ENCODE measurements at regions not wholly inside any gene's neighbourhood (a gene's known extent, or its start where the extent isn't known, plus 50 kb on each side); places are given as distances from the start of the nearest gene placed in this dataset.

GRCh38 chr22:48244388-48245195, 1482.1 kb downstream of the TBC1D22A start:
- Mint-ChIP-seq H3K4me1 (no peaks in the 10 kb centered on the region), H3K36me3 (no peaks in the 10 kb centered on the region), H3K9me3 (peaks cover 0 to 5% (median 0%) of the 10 kb centered on the region in 7 donors), H3K27me3 (peaks cover 12% of the 10 kb centered on the region), H3K4me3 (no peak overlapping the region), H3K27ac (no peak overlapping the region)
- no peaks in the 10 kb centered on the region for H3K4me1 ChIP-seq (ENCODE audit: control insufficient read depth, insufficient read depth, low read length, poor library complexity, severe bottlenecking)
- H3K4me3 ChIP-seq (ENCODE audit: low read depth, low read length): no peak overlapping the region
- no peaks in the 10 kb centered on the region for H3K36me3 ChIP-seq (ENCODE audit: control insufficient read depth, insufficient read depth, low read length)
- DNase-seq (no peak), ATAC-seq (ENCODE audit: low read depth in 2 of 2) (no peak)
- H3K9me3 ChIP-seq (ENCODE audit: control insufficient read depth in 2 of 2, low read length in 2 of 2): no peaks in the 10 kb centered on the region
- H3K27ac ChIP-seq (ENCODE audit: insufficient read depth, low read length, poor library complexity, severe bottlenecking): no peak overlapping the region
- no peaks in the 10 kb centered on the region for H3K27me3 ChIP-seq (ENCODE audit: control insufficient read depth, insufficient read depth, low read length)

- H3K36me3 Mint-ChIP-seq: no peaks in the 10 kb centered on the region
- peaks cover 0 to 9% (median 0%) of the 10 kb centered on the region in 7 donors for H3K9me3 Mint-ChIP-seq
- no peak for ATAC-seq (ENCODE audit: low read depth in 2 of 2)
- no peak overlapping the region for H3K27ac Mint-ChIP-seq
- Histone ChIP-seq H3K27me3 (ENCODE audit: control insufficient read depth, insufficient read depth, low read length) (no peaks in the 10 kb centered on the region), H3K27ac (ENCODE audit: insufficient read depth, low read length, poor library complexity, severe bottlenecking) (no peak overlapping the region), H3K4me3 (ENCODE audit: low read depth, low read length) (no peak overlapping the region), H3K9me3 (ENCODE audit: control insufficient read depth in 2 of 2, low read length in 2 of 2) (no peaks in the 10 kb centered on the region), H3K36me3 (ENCODE audit: control insufficient read depth, insufficient read depth, low read length) (no peaks in the 10 kb centered on the region), H3K4me1 (ENCODE audit: control insufficient read depth, insufficient read depth, low read length, poor library complexity, severe bottlenecking) (no peaks in the 10 kb centered on the region)
- H3K4me3 Mint-ChIP-seq: no peak overlapping the region
- no peak for DNase-seq
- no peaks in the 10 kb centered on the region for H3K4me1 Mint-ChIP-seq
- H3K27me3 Mint-ChIP-seq: peaks cover 7% of the 10 kb centered on the region
Observed at GRCh38 chr22:48242461-48242864, 1480.0 kb downstream of the TBC1D22A start.

- Histone ChIP-seq H3K27ac (ENCODE audit: insufficient read depth, low read length, poor library complexity, severe bottlenecking) (no peak overlapping the region), H3K27me3 (ENCODE audit: control insufficient read depth, insufficient read depth, low read length) (no peaks in the 10 kb centered on the region), H3K4me3 (ENCODE audit: low read depth, low read length) (no peak overlapping the region), H3K4me1 (ENCODE audit: control insufficient read depth, insufficient read depth, low read length, poor library complexity, severe bottlenecking) (no peaks in the 10 kb centered on the region), H3K36me3 (ENCODE audit: control insufficient read depth, insufficient read depth, low read length) (no peaks in the 10 kb centered on the region), H3K9me3 (ENCODE audit: control insufficient read depth in 2 of 2, low read length in 2 of 2) (no peaks in the 10 kb centered on the region)
- Mint-ChIP-seq H3K27me3 (peaks cover 7% of the 10 kb centered on the region), H3K9me3 (peaks cover 0 to 9% (median 0%) of the 10 kb centered on the region in 7 donors), H3K27ac (no peak overlapping the region), H3K36me3 (no peaks in the 10 kb centered on the region), H3K4me1 (no peaks in the 10 kb centered on the region), H3K4me3 (peak overlapping the region in 1 of 4 donors; percentile 32)
- ATAC-seq (ENCODE audit: low read depth in 2 of 2) (no peak), DNase-seq (no peak)
Observed at GRCh38 chr22:48241658-48242057, 1479.2 kb downstream of the TBC1D22A start.

- no peak overlapping the region for H3K27ac ChIP-seq (ENCODE audit: insufficient read depth, low read length, poor library complexity, severe bottlenecking)
- H3K9me3 ChIP-seq (ENCODE audit: control insufficient read depth in 2 of 2, low read length in 2 of 2): no peaks in the 10 kb centered on the region
- Mint-ChIP-seq H3K4me3 (no peak overlapping the region), H3K27me3 (peaks cover 9% of the 10 kb centered on the region), H3K27ac (peak overlapping the region in 1 of 3 donors; percentile 38), H3K4me1 (no peaks in the 10 kb centered on the region), H3K36me3 (no peaks in the 10 kb centered on the region), H3K9me3 (peaks cover 0 to 5% (median 0%) of the 10 kb centered on the region in 7 donors)
- H3K36me3 ChIP-seq (ENCODE audit: control insufficient read depth, insufficient read depth, low read length): no peaks in the 10 kb centered on the region
- no peak overlapping the region for H3K4me3 ChIP-seq (ENCODE audit: low read depth, low read length)
- ATAC-seq (ENCODE audit: low read depth in 2 of 2) (no peak), DNase-seq (no peak)
- H3K4me1 ChIP-seq (ENCODE audit: control insufficient read depth, insufficient read depth, low read length, poor library complexity, severe bottlenecking): no peaks in the 10 kb centered on the region
- no peaks in the 10 kb centered on the region for H3K27me3 ChIP-seq (ENCODE audit: control insufficient read depth, insufficient read depth, low read length)
Observed at GRCh38 chr22:48240935-48241230, 1478.4 kb downstream of the TBC1D22A start.

- H3K9me3 ChIP-seq (ENCODE audit: control insufficient read depth in 2 of 2, low read length in 2 of 2): no peaks in the 10 kb centered on the region
- Mint-ChIP-seq H3K4me3 (no peak overlapping the region), H3K4me1 (no peaks in the 10 kb centered on the region), H3K36me3 (no peaks in the 10 kb centered on the region), H3K9me3 (peaks cover 0 to 5% (median 0%) of the 10 kb centered on the region in 7 donors), H3K27ac (no peak overlapping the region), H3K27me3 (peaks cover 7% of the 10 kb centered on the region)
- no peak for ATAC-seq (ENCODE audit: low read depth in 2 of 2)
- H3K27me3 ChIP-seq (ENCODE audit: control insufficient read depth, insufficient read depth, low read length): no peaks in the 10 kb centered on the region
- no peaks in the 10 kb centered on the region for H3K4me1 ChIP-seq (ENCODE audit: control insufficient read depth, insufficient read depth, low read length, poor library complexity, severe bottlenecking)
- no peak overlapping the region for H3K27ac ChIP-seq (ENCODE audit: insufficient read depth, low read length, poor library complexity, severe bottlenecking)
- H3K36me3 ChIP-seq (ENCODE audit: control insufficient read depth, insufficient read depth, low read length): no peaks in the 10 kb centered on the region
- H3K4me3 ChIP-seq (ENCODE audit: low read depth, low read length): no peak overlapping the region
- DNase-seq: no peak
Observed at GRCh38 chr22:48240148-48240934, 1477.9 kb downstream of the TBC1D22A start.

- Histone ChIP-seq H3K4me1 (ENCODE audit: control insufficient read depth, insufficient read depth, low read length, poor library complexity, severe bottlenecking) (no peaks in the 10 kb centered on the region), H3K9me3 (ENCODE audit: control insufficient read depth in 2 of 2, low read length in 2 of 2) (no peaks in the 10 kb centered on the region), H3K27me3 (ENCODE audit: control insufficient read depth, insufficient read depth, low read length) (no peaks in the 10 kb centered on the region), H3K4me3 (ENCODE audit: low read depth, low read length) (no peak overlapping the region), H3K36me3 (ENCODE audit: control insufficient read depth, insufficient read depth, low read length) (no peaks in the 10 kb centered on the region), H3K27ac (ENCODE audit: insufficient read depth, low read length, poor library complexity, severe bottlenecking) (no peak overlapping the region)
- no peak overlapping the region for H3K27ac Mint-ChIP-seq
- peaks cover 0 to 3% (median 0%) of the 10 kb centered on the region in 7 donors for H3K9me3 Mint-ChIP-seq
- DNase-seq: no peak
- H3K4me1 Mint-ChIP-seq: no peaks in the 10 kb centered on the region
- H3K4me3 Mint-ChIP-seq: no peak overlapping the region
- peaks cover 7% of the 10 kb centered on the region for H3K27me3 Mint-ChIP-seq
- no peak for ATAC-seq (ENCODE audit: low read depth in 2 of 2)
- no peaks in the 10 kb centered on the region for H3K36me3 Mint-ChIP-seq
Observed at GRCh38 chr22:48239461-48240147, 1477.2 kb downstream of the TBC1D22A start.

- peaks cover 0 to 3% of the 10 kb centered on the region in 2 experiments for H3K9me3 ChIP-seq (ENCODE audit: control insufficient read depth in 2 of 2, low read length in 2 of 2)
- Mint-ChIP-seq H3K27ac (no peak overlapping the region), H3K36me3 (no peaks in the 10 kb centered on the region), H3K4me1 (no peaks in the 10 kb centered on the region), H3K9me3 (peaks cover 0 to 3% (median under 1%) of the 10 kb centered on the region in 7 donors), H3K27me3 (peaks cover 8% of the 10 kb centered on the region), H3K4me3 (no peak overlapping the region)
- H3K4me3 ChIP-seq (ENCODE audit: low read depth, low read length): no peak overlapping the region
- H3K4me1 ChIP-seq (ENCODE audit: control insufficient read depth, insufficient read depth, low read length, poor library complexity, severe bottlenecking): no peaks in the 10 kb centered on the region
- no peak for DNase-seq
- ATAC-seq (ENCODE audit: low read depth in 2 of 2): no peak
- no peak overlapping the region for H3K27ac ChIP-seq (ENCODE audit: insufficient read depth, low read length, poor library complexity, severe bottlenecking)
- no peaks in the 10 kb centered on the region for H3K27me3 ChIP-seq (ENCODE audit: control insufficient read depth, insufficient read depth, low read length)
- no peaks in the 10 kb centered on the region for H3K36me3 ChIP-seq (ENCODE audit: control insufficient read depth, insufficient read depth, low read length)
Observed at GRCh38 chr22:48238966-48239365, 1476.5 kb downstream of the TBC1D22A start.
